ENCODE measurements at regions not wholly inside any gene's neighbourhood (a gene's known extent, or its start where the extent isn't known, plus 50 kb on each side); places are given as distances from the start of the nearest gene placed in this dataset.

DNA sequence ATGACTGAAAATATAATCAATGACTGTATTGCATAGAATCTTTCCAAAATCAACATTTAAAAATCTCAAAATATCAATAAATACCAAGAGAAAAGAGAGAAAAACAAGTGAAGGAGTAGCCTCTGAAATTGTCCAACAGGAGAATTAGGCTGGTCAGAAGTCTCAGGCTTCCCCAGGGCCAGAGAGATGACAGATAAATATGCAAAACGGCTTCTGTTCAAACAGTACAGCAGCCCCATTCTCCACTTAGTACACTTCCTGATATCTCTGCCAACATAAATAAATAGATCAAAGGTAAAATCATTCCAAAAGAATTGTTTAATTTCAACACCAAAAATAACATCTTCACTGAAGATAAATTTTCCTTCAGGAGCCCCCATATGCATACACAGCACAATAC is 204.7 kb upstream of the GABRA2 start:
- DNase-seq, result no peak

GRCh38 chr4:46586566-46586965 is 196.6 kb upstream of the GABRA2 start:
- no peak for DNase-seq

GRCh38 chr4:46581677-46582076 is 191.7 kb upstream of the GABRA2 start:
- no peak for DNase-seq

DNA sequence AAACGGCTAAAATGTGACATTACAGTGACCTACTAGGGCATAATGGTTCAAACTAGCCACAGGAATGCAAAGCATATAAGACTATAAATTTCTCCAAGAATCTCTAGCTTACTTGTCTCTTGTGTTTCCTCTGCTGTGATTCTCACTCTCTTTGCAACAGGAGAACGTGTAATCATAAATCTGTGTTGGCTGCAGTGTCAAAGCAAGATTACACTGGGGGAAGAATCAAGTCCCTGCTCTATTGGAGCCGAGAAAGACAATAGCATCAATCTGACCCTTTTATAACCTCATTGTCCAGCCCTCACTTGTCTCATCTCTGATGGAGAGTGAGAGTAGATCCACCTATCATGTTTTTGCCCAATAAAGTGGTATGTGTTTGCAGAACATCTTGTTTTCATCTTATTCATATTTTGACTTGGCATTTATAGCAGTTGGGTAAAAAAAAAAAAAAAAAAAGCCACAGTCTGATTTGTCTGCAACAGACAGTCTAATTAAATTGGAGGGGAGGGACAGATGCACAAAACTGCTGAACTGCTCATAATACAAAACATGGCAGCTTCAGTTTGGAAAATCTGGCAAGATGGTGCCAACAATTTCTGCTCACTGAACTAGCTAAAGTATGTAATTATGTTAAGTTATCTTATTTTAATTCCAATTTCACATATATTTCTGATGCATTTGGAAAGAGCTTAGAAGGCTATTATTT is 165.0 kb upstream of the GABRA2 start:
- DNase-seq, result no peak

- no peak for DNase-seq
Observed at GRCh38 chr4:46550471-46550870, 160.5 kb upstream of the GABRA2 start.

GRCh38 chr4:46549125-46549524 is 159.2 kb upstream of the GABRA2 start:
- DNase-seq, result no peak

GRCh38 chr4:46524751-46525150 is 134.8 kb upstream of the GABRA2 start:
- DNase-seq, result no peak

- DNase-seq, result no peak
Observed at GRCh38 chr4:46520361-46520760, 130.4 kb upstream of the GABRA2 start.

DNA sequence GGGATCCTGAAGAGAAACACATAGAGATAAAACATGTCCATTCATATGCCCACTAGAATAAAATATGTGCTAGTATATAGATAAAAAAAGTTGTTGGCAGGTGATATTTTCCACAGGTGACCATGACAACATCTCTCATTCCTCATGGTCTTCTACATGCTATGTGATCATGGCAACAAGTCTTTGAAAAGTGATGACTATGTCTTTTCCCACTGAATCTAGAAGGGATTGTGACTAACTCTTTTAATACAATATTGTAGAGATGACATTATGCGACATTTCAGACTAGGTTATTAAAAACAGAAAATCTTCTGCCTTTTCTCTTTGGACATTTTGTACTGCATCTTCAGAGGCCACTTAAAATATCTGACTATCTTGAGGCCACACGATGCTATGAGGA is 126.0 kb upstream of the GABRA2 start:
- DNase-seq, result no peak

DNA sequence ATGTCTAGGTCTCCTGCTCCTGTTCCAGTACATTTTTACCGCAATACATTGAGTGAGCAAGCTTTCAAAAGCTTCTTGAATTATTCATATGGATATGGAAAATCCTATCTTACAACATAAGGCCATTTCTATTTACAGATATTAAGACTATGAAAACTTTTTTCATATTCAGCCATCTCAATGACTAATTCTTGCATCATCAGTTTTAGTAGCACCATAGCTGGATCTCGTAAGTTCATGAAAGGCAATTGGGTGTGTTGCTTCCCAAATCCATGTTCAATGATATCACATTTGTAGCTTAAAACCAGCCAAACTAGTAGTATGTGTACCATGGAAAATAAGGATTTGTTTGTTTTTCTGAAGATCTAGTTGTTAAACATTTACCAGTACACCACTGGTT is 118.3 kb upstream of the GABRA2 start:
- no peak for DNase-seq

DNA sequence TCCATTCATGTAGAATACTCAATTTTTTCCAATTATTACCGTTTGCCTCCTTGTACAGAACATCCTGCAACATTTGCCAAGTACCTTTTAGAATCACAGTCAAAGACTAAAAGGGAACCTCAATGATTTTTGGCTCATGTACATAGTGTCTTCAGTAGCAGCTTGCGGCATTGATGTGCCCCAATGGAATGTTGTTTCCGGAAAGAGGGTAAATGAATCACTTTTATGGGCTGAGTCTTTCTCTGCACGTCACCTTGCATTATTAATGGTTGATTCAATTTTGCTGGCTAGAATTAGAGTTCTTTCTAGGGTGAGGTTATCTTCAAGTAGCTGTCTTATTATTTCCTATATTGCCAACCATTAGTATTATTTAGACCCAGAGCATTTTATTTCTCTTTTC is 116.9 kb upstream of the GABRA2 start:
- no peak for DNase-seq

GRCh38 chr4:46505131-46505530 is 115.2 kb upstream of the GABRA2 start:
- DNase-seq, result no peak

GRCh38 chr4:46503739-46504138 is 113.8 kb upstream of the GABRA2 start:
- DNase-seq, result peak in 1 of 3 donors; percentile 1

GRCh38 chr4:46492394-46492793 is 102.5 kb upstream of the GABRA2 start:
- no peak for DNase-seq

DNA sequence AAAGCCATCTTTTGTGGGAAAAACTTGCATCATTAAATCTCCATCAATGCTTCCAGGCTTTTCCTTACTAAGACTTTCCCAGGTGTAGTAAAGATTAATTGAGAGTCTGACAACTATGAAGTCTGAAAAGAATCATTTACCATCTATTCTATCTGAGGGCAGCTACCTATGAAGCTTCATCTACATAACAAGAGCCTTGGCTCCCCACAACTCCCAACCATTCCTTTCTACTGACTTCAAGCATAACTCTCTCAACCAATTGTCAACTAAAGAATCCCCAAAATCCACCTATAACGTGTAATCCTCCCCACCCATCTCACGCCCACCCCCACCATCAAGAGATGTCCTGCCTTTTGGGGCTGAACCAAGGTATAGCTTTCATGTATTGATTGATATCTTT is 101.5 kb upstream of the GABRA2 start:
- no peak for DNase-seq

DNA sequence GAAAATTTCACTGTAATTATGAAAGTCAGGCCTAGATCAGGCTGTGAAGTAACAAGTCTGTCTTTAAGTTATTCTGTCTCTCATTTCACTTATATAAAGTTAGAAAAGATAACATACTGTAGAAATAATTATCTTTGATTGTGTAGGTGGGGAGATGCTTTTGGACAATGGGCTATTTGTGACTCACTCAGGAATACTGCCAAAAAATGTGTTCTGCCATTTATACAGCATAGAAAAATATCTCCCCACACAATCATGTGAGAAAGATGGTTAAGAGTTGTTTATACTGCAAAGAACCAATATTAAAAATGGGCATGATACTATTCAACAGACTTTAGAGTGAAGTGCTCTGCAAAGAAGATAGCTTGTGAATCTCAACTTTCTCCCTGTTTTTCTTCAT is 95.0 kb upstream of the GABRA2 start:
- no peak for DNase-seq

DNA sequence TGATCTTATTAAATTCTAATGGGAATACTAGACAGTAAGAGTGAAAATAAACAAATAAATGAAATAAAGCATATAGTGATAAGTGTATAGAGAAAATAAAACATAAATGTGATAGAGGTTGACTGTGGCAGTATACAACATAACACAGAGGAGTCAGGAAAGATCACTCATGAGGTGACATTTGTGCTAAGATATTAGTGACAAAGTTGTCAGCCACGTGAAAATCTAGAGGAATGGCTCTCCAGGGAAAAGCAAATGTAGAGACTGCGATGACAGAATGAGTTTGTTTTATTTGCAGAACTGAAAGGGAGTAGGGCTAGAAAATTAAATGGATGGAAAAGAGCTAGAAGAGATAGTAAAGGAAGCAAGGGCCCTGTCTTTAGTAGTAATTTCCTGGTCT is 72.8 kb upstream of the GABRA2 start:
- DNase-seq, result peak in 1 of 3 donors; percentile 0

DNA sequence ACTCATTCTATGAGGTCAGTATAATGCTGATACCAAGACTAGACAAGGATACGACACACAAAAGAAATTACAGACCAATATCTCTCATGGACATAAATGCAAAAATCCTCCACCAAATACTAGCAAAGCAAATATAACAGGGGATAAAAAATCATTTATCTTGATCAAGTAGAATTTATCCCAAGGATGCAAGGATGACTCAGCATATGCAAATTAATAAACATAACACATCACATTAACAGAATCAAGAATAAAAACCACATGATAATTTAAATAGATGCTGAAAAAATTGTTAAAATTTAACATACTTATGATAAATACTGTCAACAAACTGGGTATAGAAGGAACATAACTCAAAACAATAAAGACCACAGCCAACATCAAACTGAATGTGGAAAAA is 69.4 kb upstream of the GABRA2 start:
- DNase-seq, result no peak

GRCh38 chr4:46450556-46450955 is 60.6 kb upstream of the GABRA2 start:
- no peak for DNase-seq

- DNase-seq, result no peak
Observed at GRCh38 chr4:46445710-46446314, 55.9 kb upstream of the GABRA2 start.

- no peak for DNase-seq
Observed at GRCh38 chr4:46444318-46445000, 54.5 kb upstream of the GABRA2 start.

- no peak for DNase-seq
Observed at GRCh38 chr4:46442963-46443362, 53.0 kb upstream of the GABRA2 start.

DNA sequence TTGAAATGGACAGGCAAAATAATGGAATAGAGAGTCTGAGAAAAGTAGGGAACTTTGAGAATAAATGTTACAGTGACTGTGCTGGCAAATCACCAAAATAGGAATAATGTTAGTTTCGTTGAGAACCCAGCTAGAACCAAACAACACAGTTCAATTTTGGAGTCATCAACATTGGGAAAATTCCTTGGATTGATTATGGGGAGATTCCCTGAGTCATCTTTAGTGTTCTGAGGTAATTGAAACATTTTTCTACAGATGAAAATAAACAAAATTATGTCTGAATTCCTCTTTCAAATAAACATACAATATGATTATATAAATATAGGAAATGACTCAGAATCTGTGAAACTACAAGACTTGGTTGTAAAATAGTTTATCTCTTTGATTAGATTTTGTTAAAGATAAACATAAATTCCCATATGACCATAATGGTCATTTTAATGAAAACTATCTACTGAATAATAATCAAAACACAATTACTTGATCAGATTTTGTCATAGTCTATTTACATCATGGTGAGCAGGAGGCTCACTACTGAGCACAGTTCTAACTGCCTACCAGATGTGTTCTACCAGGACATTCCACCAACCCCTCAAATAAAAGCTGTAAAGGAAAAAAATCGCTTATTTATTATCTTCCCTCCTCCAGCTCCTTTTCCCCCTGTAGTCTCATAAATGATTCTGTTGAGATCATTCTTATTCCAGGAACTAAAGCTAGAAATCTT is 51.4 kb upstream of the GABRA2 start:
- DNase-seq, result no peak

All from muscle of back (tissue), 3 donors.